GM21619 (cell line): ENCODE measurements at regions not wholly inside any gene's neighbourhood (a gene's known extent, or its start where the extent isn't known, plus 50 kb on each side); places are given as distances from the start of the nearest gene placed in this dataset.

Source experiments
- ATAC-seq: cut with Tn5 transposase; IDR thresholded peaks from one replicate; pipeline ENCODE4 v1.9.1; 2021; ENCODE audit not compliant: unreplicated experiment

DNA sequence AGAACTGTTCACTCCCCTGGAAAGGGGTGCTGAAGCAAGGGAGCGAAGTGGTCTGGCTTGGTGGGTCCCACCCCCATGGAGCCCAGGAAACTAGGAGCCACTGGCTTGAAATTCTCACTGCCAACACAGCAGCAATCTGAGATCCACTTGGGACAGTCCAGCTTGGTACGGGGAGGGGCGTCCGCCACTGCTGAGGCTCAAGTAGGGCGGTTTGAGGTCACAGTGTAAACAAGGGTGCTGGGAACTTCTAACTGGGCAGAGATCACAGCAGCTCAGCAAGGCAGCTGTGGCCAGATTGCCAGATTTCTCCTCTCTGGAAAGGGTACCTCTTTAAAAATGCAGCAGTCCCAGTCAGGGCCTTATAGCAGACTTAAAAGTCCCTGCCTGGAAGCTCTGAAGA is 53.9 kb upstream of the GALNTL6 start:
- no peak for ATAC-seq

DNA sequence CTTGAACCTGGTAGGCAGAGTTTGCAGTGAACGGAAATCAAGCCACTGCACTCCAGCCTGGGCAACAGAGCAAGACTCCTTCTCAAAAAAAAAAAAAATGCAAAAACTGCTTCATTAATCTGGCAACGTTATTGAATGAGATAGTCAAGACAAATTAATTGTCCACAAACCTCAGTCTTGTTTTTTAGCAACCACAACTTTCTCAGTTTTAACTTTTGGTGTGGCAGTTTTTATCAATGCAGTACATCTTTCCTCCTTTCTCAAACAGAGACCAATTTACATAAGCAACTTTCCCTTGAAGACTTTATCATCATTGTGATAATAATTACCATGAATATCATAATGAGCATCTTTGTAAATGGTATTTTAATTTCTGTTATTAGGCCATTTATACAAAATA is 61.7 kb upstream of the GALNTL6 start:
- ATAC-seq = no peak

DNA sequence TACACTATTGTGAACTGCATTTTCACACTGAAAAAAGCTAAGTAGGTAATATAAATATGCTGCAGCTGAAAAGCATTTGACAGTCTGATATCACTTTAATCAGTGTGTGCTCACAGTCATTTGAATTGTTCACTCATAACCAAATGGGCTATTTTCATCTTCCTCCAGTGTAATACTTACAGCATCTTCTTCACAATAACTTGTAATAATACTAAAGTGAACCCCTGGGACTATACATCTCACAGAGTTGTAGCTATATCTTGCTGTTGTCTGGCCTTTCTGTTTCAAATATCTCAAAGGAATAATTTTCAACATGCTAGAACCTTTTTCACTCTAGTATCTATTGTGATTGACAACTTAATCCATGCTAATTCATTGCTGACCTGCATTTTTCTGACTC is 66.8 kb upstream of the GALNTL6 start:
- ATAC-seq = no peak

DNA sequence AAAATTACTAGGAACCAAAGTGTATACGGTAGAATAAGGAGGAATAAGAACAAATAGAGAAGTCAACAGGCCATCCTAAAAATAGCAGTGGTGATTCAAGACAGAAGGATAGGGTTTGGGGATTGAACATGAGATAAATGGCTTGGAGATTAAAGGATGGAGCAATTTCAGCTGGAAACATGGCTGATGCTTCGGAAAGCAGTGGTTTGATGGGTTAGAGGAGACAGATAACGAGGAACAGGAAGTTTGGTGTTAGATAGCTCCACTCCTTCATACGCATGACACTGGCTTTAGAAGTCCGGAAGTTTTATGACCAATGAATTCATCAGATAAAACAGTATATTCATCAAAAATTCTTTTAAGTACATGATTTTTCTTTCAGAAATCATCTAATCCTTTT is 70.8 kb upstream of the GALNTL6 start:
- no peak for ATAC-seq

DNA sequence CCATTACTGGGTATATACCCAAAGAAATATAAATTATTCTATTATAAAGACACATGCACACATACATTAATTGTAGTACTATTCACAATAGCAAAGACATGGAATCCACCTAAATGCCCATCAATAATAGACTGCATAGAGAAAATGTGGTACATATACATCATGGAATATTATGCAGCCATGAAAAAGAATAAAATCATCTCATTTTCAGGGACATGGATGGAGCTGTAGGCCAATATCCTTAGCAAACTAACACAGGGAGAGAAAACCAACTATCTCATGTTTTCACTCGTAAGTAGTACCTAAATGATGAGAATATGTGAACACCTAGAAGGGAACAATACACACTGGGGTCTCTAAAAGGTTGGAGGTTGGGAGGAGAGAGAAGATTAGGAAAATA is 86.0 kb upstream of the GALNTL6 start:
- no peak for ATAC-seq

DNA sequence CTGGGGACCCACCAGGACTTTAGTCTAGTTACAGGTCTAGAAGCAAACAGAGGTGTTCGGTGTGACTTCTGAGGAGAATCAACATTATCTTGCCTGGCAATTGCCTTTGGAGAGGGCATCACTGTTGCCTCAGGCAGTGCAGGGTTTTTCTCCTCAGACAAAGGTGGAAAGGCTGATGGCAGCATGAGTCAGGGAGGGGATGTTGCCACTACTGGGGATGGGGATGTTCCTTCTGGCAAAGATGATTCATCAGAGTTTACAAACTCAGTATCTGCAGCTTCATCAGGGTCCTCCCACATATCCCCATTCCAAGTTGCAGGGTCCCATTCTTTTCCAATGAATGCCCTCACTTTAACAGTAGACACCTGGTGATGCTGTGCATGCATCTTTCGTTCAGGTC is 91.3 kb upstream of the GALNTL6 start:
- no peak for ATAC-seq

DNA sequence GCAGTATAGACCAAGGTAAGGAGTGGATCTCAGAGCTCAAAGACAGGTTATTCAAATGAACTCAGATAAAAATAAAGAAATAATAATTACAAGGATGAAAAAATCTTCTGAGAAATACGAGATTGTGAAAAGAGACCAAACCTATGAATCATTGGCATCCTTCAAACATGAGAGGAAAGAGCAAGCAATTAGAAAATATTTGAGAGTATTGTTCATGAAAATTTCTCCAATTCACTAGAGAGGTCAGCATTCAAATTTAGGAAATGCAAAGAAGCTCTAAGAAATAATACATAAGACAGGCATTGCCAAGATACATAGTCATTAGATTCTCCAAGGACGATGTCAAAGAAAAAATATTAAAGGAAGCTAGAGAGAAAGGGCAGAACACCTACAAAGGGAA is 93.5 kb upstream of the GALNTL6 start:
- no peak for ATAC-seq

DNA sequence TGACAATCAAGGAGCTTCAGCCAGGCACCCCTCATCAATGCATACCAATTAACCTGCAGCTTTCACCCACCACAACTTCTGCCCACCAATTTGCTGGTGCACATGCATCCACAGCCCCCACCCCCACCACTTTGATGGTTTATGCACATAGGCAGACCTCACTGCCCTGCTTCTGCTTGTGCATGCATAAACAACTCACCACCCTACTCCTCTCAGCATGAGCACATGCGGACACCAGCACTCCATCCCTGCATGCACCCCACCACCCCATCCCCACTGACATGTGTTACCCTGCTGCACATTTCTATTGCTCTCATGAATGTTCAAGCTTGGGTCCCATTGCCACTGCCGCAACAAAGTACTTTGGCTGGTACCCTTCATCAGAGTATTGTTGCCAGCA is 94.5 kb upstream of the GALNTL6 start:
- no peak for ATAC-seq

DNA sequence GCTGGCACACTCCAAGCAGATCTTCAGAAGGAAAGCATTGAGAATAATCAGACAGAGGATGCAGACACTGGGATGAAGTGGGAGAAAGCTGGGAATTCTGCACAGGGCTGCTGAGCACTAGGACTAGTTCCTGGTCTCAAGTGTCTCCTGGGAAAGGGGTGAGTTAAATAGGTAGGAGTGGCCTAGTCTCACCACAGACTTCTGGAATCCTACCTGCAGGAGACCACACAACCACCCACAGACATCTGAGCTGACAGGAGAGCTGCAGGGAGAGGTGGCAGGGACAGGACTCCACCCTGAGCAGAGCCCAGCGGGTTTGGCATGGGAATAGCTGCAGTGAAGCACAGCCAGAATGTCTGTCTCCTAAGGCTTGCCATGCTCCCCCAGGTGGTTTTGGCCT is 95.1 kb upstream of the GALNTL6 start:
- ATAC-seq = no peak

DNA sequence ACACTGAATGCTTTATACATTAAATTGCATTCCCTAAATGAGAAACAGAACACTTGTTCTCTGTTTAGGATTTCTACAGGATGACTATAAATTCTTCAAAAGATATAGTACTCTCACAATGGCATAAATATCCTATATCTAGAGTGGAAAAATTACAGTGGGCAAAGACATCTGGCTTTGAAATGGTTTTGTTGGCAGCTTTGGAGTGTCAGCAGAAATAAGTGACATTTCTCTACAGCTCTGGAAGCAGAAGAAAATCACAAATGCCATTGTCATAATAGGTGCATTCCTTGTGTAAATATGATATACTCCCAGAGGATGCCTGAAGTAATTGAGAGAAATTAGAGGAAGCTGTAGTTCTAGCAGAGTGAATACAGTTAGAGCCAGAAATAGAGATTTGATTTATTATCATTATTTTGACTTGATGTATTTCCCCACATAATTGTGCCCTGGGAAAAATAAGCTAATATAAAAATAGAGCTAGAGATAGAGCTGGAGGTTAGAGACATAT is 95.9 kb upstream of the GALNTL6 start:
- ATAC-seq = no peak

DNA sequence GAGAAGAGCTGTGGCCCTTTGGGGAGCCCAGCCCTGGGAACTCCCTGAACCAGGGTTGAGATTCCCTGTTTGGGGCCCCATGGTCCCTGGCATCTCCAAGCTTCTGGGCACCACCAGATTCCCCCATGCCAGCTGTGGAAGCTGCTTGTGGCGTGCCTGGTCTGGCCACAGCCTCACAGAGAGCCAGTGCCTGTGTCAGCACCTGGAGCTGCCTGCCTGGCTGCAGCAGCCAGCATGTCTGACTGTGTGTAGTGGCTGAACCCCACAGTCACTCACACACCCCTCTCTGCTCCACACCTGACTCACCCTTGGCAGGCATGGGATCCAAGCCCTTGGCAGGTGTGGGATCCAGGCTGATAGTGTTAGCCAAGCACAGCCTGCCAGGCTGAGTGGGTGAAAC is 97.2 kb upstream of the GALNTL6 start:
- no peak for ATAC-seq

DNA sequence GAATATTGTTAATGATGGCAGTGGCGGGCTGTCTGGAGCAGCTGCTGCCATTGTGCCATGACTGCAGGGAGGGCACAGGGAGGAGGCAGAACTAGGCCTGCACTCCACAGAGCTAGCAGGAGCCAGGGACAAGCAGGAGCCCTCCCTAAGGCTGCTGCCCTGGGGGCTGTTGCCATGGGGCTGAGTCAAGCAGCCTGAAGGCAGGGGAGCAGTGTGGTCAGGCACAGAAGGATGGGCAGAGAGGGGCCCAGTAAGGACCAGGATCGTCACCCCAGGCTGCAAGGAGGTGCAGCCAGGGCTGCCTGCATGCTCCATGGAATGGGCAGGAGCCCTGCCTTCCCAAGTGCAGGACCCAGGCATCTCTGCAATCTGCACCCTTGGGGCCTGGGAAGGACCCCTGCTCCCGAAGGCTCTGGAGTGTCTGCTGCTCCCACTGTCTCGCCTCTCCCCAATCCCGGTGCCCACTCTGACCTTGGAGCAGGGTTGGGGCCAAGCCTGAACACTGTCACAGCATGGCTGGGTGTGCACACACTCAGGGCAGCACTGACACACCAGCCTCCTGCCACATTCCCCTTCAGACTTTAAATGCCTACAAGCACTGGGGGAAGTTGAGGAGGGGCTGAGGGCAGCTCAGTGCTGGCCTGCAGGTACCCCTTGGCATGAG is 98.3 kb upstream of the GALNTL6 start:
- ATAC-seq = no peak

DNA sequence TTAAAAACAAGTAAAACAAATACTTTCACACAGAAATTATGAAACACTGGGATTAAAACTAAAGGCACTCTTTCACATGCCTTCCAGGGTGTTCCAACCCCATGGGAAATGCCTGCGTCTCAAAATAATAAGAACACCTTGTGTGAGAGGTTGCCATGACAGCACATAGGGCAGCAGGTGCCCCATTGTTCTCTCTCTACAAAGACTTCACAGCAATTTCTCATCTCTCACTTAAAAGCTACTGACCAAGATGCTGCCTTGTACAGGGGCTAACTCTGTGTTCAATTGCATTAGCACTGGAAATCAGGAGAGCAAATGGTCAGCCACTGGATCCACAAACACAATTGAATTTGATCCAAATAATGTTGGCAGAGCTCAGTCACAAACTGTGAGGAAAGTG is 102.5 kb upstream of the GALNTL6 start:
- ATAC-seq = no peak

DNA sequence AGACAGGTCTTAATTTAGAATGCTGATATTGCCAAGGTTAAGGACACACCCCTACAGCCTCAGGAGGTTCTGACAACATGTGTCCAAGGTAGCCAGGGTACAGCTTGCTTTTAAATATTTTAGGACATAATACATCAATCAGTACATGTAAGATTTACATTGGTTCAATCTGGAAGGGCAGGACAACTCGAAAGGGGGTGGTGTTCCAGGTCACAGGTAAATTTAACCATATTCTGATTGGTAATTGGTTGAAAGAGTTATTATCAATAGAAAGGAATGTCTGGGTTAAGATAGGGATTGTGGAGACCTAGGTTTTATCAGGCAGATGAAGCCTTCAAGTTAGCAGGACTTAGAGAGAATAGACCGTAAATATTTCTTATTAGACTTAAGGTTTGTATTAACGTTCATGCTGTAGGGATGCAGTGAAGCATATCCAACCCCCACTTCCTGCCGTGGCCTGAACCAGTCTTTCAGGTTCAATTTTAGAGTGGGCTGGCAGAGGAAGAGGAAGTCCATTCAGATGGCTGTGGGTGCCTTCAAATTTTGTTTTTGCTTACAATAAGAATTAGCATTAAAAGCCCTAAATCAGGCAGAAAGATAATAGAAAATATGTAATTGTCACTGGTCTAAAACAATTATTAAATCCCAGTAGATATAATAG is 136.5 kb upstream of the GALNTL6 start:
- peak; percentile 98 for ATAC-seq

DNA sequence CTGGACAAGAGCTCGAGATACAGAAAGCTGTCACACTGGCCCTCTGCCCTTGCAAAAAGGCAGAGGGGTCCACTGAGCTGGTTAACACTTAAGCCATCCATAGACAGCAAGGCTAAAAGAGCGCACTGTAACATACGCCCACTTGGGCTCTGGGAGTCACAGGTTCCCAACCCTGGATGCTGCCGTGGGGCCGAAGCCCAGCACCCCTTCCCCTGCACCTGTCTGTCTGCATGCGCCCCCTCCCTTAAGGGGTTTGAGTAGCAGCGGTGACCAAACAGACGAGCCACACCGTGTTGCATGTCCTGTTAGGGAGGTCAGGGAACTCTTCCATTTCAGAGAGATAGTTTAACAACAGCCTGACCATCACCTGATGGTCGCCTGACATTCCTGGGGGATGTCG is 138.4 kb upstream of the GALNTL6 start:
- no peak for ATAC-seq

DNA sequence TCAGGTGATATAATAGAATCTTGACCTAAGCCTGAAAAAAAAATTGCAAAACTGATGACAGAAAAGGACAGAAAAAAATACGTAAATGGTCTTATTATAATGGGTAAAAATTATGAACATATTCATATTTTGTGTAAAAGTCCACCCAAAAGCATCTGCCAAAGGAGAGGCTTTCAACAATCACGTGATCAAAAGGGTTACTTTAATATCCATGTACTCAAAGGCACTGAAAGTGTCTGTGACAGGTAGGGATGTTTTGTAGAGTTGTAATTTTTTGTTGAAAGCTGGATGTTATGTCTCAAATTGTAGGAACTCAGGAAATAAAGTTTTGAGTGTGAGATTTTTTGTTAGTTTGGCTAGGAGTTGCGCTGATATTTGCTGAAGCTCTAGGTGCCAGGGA is 144.8 kb upstream of the GALNTL6 start:
- no peak for ATAC-seq

DNA sequence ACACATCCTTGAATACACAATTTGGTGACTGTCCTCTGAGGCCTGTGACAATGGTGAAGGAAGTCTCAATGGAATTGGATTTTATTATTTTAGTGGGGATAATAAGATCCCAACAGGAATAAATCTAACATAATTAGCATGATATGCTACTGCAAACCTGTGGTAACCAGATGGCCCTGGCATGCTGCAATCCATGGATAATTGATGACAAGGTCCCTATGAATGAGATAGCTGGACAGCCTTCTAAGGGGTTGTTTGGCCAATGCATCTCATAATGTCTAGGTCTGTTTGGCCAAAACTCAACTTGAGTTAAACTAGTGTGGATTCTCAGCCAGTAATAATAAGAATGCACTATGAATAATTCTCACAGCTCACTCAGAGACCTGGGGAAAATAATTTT is 145.3 kb upstream of the GALNTL6 start:
- no peak for ATAC-seq

DNA sequence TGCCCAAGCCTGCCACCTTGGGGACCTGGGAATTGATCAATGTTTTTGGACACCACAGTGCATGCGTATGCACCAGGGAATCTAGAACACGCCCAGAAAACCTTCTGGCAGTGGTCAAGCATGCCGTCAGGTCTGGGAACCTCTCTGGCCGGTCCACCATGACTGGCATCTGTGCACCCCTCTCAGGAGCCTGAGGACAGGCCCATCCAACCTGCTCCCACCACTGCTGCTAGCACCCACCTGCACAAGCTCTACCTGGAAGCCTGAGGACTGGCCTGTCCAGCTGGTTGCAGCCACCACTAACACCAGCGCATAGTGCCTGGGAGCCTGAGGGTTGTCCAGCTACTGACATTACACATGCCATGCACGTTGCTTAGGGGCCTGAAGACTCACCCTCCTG is 162.1 kb upstream of the GALNTL6 start:
- no peak for ATAC-seq

DNA sequence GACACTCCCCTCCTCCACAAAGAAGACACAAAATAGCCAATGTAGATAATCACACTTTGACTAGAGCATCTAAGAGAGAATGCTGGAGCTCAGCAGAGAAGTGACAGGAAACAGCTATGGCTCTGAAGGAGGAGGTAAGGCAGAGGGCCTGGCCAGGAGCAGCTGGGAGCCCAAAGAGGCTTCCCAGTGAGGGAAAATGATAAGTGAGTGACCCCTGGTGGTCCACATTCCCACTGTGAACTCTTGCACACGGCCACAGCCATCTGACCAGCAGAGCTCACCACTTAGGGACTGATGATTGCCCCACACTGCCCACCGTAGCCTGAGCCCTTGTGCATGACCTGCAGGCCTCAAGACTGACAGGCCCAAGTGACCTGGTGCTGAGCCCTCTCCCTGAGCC is 162.7 kb upstream of the GALNTL6 start:
- peak; percentile 56 for ATAC-seq

DNA sequence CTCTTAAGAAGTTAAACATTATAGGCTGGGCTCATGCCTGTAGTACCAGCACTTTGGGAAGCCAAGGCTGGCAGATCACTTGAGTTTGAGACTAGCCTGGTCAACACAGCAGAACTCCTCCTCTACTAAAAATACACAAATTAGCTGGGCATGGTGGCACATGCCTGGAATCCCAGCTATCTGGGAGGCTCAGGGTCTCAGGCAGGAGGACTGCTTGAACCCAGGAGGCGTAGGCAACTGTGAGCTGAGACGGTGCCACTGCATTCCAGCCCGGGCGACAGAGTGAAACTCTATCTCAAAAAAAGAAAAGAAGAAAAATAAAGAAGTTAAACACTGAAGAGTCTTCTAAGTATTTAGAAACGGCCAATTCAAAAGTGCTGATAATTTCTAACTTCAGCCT is 164.3 kb upstream of the GALNTL6 start:
- ATAC-seq = no peak

DNA sequence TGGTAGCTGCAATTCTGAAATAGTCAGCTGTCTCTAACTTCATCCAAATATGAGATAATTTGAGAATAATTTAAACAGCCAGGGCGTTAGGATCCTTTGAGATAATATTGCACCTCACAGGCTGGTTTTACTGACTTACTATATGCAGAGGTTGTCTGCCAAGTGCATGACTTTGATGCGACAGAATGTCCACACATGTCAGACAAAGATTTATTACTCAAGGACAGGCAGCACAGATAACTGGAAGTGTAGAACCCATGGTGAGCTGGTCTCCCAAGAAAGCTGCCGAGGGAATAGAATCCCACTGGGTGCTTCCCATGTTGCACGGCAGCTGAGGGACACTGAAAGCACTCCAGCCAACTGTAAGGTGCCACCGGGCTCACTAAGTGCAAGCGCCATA is 166.2 kb upstream of the GALNTL6 start:
- no peak for ATAC-seq

DNA sequence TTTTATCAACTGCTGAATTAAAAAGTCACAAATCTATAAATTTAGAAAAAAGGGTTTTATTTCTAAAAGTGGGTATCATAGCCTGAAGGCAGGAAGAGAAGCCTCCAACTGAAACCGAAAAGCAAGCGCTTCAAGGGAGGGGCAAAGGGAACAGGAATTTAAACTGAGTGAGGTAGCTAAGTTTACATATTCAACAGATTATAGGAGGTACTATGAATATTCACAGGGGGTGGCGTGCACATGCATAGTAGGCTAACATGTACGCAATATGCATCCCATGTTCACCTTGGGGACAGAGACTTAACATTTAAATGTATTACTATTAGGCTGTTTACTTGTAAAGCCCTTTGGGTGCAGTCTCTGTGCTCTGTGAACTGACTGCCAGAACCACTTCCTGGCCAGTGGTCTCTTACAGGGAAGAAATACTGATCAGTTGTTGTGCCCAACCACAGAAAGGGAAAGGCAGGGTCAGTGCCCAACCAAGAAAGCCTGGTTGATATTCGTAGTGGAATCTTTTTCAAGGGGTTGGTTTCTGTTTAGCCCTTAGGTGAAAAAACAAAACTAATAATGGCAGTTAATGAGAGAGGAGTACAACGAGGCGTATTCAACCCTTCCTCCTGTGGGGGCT is 168.7 kb upstream of the GALNTL6 start:
- peak; percentile 72 for ATAC-seq
